ENCODE measurements at regions not wholly inside any gene's neighbourhood (a gene's known extent, or its start where the extent isn't known, plus 50 kb on each side); places are given as distances from the start of the nearest gene placed in this dataset.

- no peak for TF ChIP-seq EZH2 (IDR thresholded peaks at IDR 0.05; ENCODE audit: borderline replicate concordance, low read depth, low read length, severe bottlenecking)
- no peak for TF ChIP-seq CTCF (IDR thresholded peaks at IDR 0.05; ENCODE audit: extremely low read depth in 1 of 2, insufficient read depth in 1 of 2, low read depth in 1 of 2, low read length in 2 of 2)
- no peak for TF ChIP-seq POLR2A (IDR thresholded peaks at IDR 0.05; ENCODE audit: low read depth, low read length)
- no peak for TF ChIP-seq FOS (IDR thresholded peaks at IDR 0.05; ENCODE audit: borderline replicate concordance, insufficient read depth, low read length)
- TF ChIP-seq JUN (IDR thresholded peaks at IDR 0.05; ENCODE audit: borderline replicate concordance, insufficient read depth, insufficient read length, low read depth), result no peak
- no peak for TF ChIP-seq POLR2AphosphoS5 (IDR thresholded peaks at IDR 0.05; ENCODE audit: insufficient read depth, low read depth, low read length)
Measured at GRCh38 chr7:155919391-155920067, 107.3 kb upstream of the SHH start.
